Kidney (tissue), 13 donors: ENCODE measurements at regions not wholly inside any gene's neighbourhood (a gene's known extent, or its start where the extent isn't known, plus 50 kb on each side); places are given as distances from the start of the nearest gene placed in this dataset.

Experiments used
- DNase-seq, 5 donors: peaks; one replicate each; pipeline ENCODE4 v3.0.0-alpha.2; 2013 to 2020
- FAIRE-seq: peaks from 2 replicates; lab custom pipeline; 2012; peaks lifted over from hg19 to GRCh38; lab: Jason Lieb, UNC
- H3K27ac ChIP-seq, 2 donors: one replicate each; pipeline ENCODE4 v1.7.0; 2013; ENCODE audit warnings: low read depth in 2 of 2, low read length in 2 of 2, inconsistent platforms in 1 of 2
- H3K27me3 ChIP-seq: one replicate; pipeline ENCODE4 v1.7.1; 2013; ENCODE audit warnings: low read length, inconsistent platforms; ENCODE audit not compliant: control insufficient read depth, insufficient read depth
- H3K36me3 ChIP-seq, 3 donors: one replicate each; pipeline versions ENCODE4 v1.7.0 to v1.7.1; 2013; ENCODE audit warnings: low read length in 3 of 3, control low read depth in 1 of 3, inconsistent platforms in 1 of 3; ENCODE audit not compliant: insufficient read depth in 3 of 3, control insufficient read depth in 2 of 3
- H3K4me1 ChIP-seq, 3 donors: one replicate each; pipeline versions ENCODE4 v1.7.0 to v1.7.1; 2013; ENCODE audit warnings: low read length in 3 of 3, inconsistent platforms in 1 of 3, low read depth in 1 of 3; ENCODE audit not compliant: control insufficient read depth in 2 of 3, insufficient read depth in 2 of 3
- H3K4me3 ChIP-seq, 3 donors: one replicate each; pipeline versions ENCODE4 v1.7.0 to v1.8.1; 2013; ENCODE audit warnings: low read length in 3 of 3, control low read depth in 1 of 3, inconsistent platforms in 1 of 3
- H3K9ac ChIP-seq, 3 donors: one replicate each; pipeline versions ENCODE4 v1.7.0 to v1.7.1; 2013; ENCODE audit warnings: low read length in 3 of 3, control low read depth in 1 of 3, inconsistent platforms in 1 of 3
- H3K9me3 ChIP-seq, 3 donors: one replicate each; pipeline versions ENCODE4 v1.7.0 to v1.7.1; 2013; ENCODE audit warnings: low read length in 3 of 3, control low read depth in 1 of 3, inconsistent platforms in 1 of 3; ENCODE audit not compliant: control insufficient read depth in 2 of 3, insufficient read depth in 1 of 3
- intact Hi-C: fragments of 100-400 bp; cut with DNase I; formaldehyde crosslinking; loops from one replicate; pipeline ENCODE4 v1.11.1; 2022
- TF ChIP-seq, protein P1 (sequence below): IDR thresholded peaks from 3 replicates; pipeline ENCODE4 v1.5.1; 2012; ENCODE audit warnings: mild to moderate bottlenecking, moderate library complexity, borderline replicate concordance; ENCODE audit not compliant: insufficient read depth; ENCODE audit errors: extremely low read depth
- donor health status: control.
- donor health status: control.
- donor health status: control.
- donor health status: control.
- donor health status: control.
- donor health status: DM: yes; HTN: yes; CAD: no.
- donor health status: Normal renal cell carcinoma (clear cell type).

DNA sequence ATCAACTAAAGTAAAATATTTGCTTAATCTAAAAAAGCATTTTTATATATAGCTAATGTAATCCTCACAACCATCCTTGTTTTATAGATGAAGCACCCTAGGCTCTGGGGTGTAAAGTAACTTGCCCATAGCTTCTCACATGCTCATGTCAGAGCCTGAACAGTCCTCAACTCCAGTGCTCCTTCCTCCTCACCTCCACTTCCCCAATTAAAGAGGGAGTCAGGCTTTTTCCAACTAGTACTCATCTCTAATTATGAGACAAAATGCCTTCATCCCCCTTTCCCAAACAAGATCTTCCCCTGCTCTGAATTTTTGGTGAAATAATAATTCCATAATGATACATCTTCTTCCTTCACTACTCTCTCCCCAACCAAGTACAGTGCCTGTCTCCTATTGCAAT lies 290.8 kb upstream of the PRDM1 start:
- TF ChIP-seq, protein P1, sequence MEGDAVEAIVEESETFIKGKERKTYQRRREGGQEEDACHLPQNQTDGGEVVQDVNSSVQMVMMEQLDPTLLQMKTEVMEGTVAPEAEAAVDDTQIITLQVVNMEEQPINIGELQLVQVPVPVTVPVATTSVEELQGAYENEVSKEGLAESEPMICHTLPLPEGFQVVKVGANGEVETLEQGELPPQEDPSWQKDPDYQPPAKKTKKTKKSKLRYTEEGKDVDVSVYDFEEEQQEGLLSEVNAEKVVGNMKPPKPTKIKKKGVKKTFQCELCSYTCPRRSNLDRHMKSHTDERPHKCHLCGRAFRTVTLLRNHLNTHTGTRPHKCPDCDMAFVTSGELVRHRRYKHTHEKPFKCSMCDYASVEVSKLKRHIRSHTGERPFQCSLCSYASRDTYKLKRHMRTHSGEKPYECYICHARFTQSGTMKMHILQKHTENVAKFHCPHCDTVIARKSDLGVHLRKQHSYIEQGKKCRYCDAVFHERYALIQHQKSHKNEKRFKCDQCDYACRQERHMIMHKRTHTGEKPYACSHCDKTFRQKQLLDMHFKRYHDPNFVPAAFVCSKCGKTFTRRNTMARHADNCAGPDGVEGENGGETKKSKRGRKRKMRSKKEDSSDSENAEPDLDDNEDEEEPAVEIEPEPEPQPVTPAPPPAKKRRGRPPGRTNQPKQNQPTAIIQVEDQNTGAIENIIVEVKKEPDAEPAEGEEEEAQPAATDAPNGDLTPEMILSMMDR: no peak
- DNase-seq (no peak), FAIRE-seq (no peak)
- Histone ChIP-seq H3K27me3 (no peaks in the 10 kb centered on the region), H3K9me3 (no peaks in the 10 kb centered on the region), H3K4me3 (no peak overlapping the region), H3K9ac (no peak overlapping the region), H3K36me3 (no peaks in the 10 kb centered on the region), H3K27ac (no peak overlapping the region), H3K4me1 (peaks cover 0 to 4% (median 0%) of the 10 kb centered on the region in 3 donors)
- intact Hi-C loops: no loop called here

DNA sequence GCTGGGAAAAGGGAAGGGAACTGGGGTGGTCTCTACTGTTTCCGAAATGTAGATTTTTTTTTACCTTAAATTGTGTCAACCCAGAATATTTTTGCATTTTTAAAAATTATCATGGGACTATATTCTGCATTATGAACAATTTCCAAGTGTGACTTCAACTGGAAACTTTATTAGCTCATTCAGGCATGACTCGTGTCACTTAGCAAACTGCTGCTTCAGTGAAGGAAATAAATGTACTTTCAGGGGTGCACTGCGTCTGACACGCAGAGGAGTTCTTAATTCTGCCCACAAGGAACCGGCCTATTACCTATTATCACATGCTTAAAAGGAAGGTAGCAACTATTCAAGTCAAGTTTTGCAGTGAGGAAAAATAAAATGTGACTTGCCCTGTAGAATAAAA lies 291.3 kb upstream of the PRDM1 start:
- FAIRE-seq (no peak), DNase-seq (no peak)
- intact Hi-C loops: no loop called here
- no peak overlapping the region for H3K4me3 ChIP-seq
- no peak overlapping the region for H3K27ac ChIP-seq
- H3K27me3 ChIP-seq: no peaks in the 10 kb centered on the region
- peaks cover 0 to 4% (median 0%) of the 10 kb centered on the region in 3 donors for H3K4me1 ChIP-seq
- H3K9ac ChIP-seq: no peak overlapping the region
- no peaks in the 10 kb centered on the region for H3K9me3 ChIP-seq
- no peaks in the 10 kb centered on the region for H3K36me3 ChIP-seq
- TF ChIP-seq, protein P1: no peak

DNA sequence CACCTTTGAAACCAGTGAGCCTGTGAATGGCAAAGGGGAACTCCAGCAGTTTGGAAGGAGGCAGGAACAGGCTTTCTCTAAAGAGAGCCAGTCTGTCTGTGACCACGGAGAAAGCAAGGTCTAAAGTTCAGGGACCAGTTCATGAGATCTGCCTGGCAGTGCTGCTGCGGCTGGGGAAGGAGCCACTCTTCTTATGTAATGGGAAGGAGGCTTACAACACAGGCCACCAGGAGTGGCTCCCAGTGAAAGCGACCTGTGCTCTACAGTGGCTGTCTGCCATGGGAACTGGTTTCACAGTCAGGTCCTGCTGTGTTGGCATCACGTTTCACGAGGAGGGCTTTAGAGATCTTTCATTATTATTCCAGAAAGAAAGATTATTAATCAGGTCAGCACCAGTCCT lies 291.9 kb upstream of the PRDM1 start:
- peak overlapping the region in 1 of 2 donors; percentile 40 for H3K27ac ChIP-seq
- no peaks in the 10 kb centered on the region for H3K27me3 ChIP-seq
- no peak overlapping the region for H3K4me3 ChIP-seq
- H3K9me3 ChIP-seq: no peaks in the 10 kb centered on the region
- H3K9ac ChIP-seq: no peak overlapping the region
- intact Hi-C loops: no loop called here
- TF ChIP-seq, protein P1: no peak
- DNase-seq (peak in 3 of 5 donors; percentile 27 to 75 (median 39)), FAIRE-seq (no peak)
- H3K4me1 ChIP-seq: peaks cover 0 to 4% (median 0%) of the 10 kb centered on the region in 3 donors
- H3K36me3 ChIP-seq: no peaks in the 10 kb centered on the region

DNA sequence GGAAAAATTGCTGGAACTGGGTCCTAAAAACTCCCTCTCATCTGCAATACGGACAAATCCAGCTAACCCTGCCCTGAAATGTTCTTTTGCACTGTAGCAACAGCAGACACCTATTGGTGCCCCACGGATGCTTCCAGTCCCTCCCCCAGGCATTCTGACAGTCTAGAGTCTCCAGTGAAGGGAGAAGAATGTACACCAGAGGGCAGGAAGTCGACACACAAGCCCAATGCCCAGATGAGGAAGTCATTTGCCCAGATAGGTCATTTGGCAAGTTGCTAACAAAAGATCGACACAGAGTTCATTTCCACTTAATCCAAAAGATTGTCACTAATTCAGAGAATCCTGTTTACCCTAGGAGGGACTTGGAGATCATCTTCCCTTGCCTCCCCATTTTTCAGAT lies 293.0 kb upstream of the PRDM1 start:
- H3K9ac ChIP-seq: no peak overlapping the region
- DNase-seq: peak in 1 of 5 donors; percentile 14
- H3K27ac ChIP-seq: no peak overlapping the region
- no peak overlapping the region for H3K4me3 ChIP-seq
- FAIRE-seq: no peak
- H3K27me3 ChIP-seq: no peaks in the 10 kb centered on the region
- H3K9me3 ChIP-seq: no peaks in the 10 kb centered on the region
- H3K36me3 ChIP-seq: no peaks in the 10 kb centered on the region
- peaks cover 0 to 4% (median 0%) of the 10 kb centered on the region in 3 donors for H3K4me1 ChIP-seq
- TF ChIP-seq, protein P1: no peak
- intact Hi-C loops: no loop called here
